ENCODE measurements at regions not wholly inside any gene's neighbourhood (a gene's known extent, or its start where the extent isn't known, plus 50 kb on each side); places are given as distances from the start of the nearest gene placed in this dataset.

GRCh38 chr7:12947465-12947864, 260.0 kb downstream of the ARL4A start:
- TF ChIP-seq, protein P1, sequence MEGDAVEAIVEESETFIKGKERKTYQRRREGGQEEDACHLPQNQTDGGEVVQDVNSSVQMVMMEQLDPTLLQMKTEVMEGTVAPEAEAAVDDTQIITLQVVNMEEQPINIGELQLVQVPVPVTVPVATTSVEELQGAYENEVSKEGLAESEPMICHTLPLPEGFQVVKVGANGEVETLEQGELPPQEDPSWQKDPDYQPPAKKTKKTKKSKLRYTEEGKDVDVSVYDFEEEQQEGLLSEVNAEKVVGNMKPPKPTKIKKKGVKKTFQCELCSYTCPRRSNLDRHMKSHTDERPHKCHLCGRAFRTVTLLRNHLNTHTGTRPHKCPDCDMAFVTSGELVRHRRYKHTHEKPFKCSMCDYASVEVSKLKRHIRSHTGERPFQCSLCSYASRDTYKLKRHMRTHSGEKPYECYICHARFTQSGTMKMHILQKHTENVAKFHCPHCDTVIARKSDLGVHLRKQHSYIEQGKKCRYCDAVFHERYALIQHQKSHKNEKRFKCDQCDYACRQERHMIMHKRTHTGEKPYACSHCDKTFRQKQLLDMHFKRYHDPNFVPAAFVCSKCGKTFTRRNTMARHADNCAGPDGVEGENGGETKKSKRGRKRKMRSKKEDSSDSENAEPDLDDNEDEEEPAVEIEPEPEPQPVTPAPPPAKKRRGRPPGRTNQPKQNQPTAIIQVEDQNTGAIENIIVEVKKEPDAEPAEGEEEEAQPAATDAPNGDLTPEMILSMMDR (IDR thresholded peaks at IDR 0.05): no peak
- no peak for TF ChIP-seq ZFX (IDR thresholded peaks at IDR 0.05; ENCODE audit: borderline replicate concordance)

Data from 22Rv1 (cell line).